ENCODE measurements at regions not wholly inside any gene's neighbourhood (a gene's known extent, or its start where the extent isn't known, plus 50 kb on each side); places are given as distances from the start of the nearest gene placed in this dataset.

DNA sequence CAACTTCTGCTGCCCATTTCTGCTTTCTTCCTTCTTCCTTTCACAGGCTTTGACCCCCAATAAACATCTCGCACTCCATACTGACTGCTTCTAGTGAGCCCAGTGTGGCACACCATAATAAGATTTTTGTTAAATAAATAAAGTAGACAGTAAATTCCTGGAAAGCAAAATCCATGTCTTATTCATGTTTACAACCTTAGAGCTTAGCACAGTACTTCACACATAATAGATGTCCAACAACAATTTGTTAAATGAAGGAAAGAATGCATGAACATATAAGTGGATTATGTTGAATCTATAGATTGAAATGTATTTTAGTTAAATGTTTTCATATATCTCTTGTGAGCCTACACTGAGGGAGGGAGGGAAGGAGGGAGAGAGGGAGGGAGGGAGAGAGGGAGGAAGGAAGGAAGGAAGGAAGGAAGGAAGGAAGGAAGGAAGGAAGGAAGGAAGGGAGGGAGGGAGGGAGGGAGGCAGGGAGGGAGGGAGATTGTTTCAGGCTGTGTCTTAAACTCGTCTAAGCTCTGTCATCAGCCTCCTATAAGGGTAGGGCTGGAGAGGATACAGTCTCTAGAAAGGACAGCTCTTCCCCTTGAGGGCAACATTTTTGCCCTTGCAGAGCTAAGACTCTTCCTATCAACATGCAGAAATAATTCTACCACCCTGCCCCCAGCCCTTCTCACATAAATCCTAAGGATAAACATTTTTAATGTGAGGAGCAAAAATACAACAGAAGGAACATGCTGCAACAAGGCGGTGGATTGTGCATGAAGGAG lies 168.1 kb downstream of the BARX2 start:
- no peak for TF ChIP-seq POLR2AphosphoS5 (IDR thresholded peaks at IDR 0.05; ENCODE audit: low read depth, low read length)
- TF ChIP-seq POLR2A (IDR thresholded peaks at IDR 0.05; ENCODE audit: low read depth, low read length), result no peak
